Aorta (tissue), 5 donors: ENCODE measurements at regions not wholly inside any gene's neighbourhood (a gene's known extent, or its start where the extent isn't known, plus 50 kb on each side); places are given as distances from the start of the nearest gene placed in this dataset.
"Not testable (repeated sequence)": the region's sequence is repeated elsewhere in the genome, so short reads cannot be mapped to it uniquely, and the experiment has no call there.

Source experiments
- ATAC-seq: fragments of 200-7000 bp; cut with Tn5 transposase; one replicate; pipeline ENCODE4 v1.9.1; 2022; ENCODE audit warnings: moderate library complexity; ENCODE audit not compliant: low FRiP score
- DNase-seq, 2 donors: peaks; one replicate each; pipeline ENCODE4 v3.0.0-alpha.2; 2020
- H3K27ac ChIP-seq, 2 donors: one replicate each; pipeline ENCODE4 v1.5.1; 2013; ENCODE audit warnings: low read length in 2 of 2, mild to moderate bottlenecking in 2 of 2, moderate library complexity in 2 of 2, control low read depth in 1 of 2, inconsistent platforms in 1 of 2, low read depth in 1 of 2
- H3K27me3 ChIP-seq, 2 donors: one replicate each; pipeline ENCODE4 v1.6.1; 2013; ENCODE audit warnings: control low read depth in 1 of 2, low read length in 1 of 2, mild to moderate bottlenecking in 1 of 2, moderate library complexity in 1 of 2; ENCODE audit not compliant: insufficient read depth in 2 of 2, control insufficient read depth in 1 of 2
- H3K36me3 ChIP-seq, 2 donors: one replicate each; pipeline ENCODE4 v1.6.1; 2013; ENCODE audit warnings: control low read depth in 1 of 2, low read length in 1 of 2, mild to moderate bottlenecking in 1 of 2; ENCODE audit not compliant: insufficient read depth in 2 of 2, control insufficient read depth in 1 of 2
- H3K4me1 ChIP-seq, 2 donors: one replicate each; pipeline ENCODE4 v1.6.1; 2013; ENCODE audit warnings: low read length in 2 of 2, control low read depth in 1 of 2, mild to moderate bottlenecking in 1 of 2, moderate library complexity in 1 of 2; ENCODE audit not compliant: insufficient read depth in 2 of 2, control insufficient read depth in 1 of 2
- H3K4me3 ChIP-seq, 2 donors: one replicate each; pipeline ENCODE4 v1.5.1; 2013; ENCODE audit warnings: low read length in 2 of 2, control low read depth in 1 of 2, mild to moderate bottlenecking in 1 of 2
- H3K9me3 ChIP-seq: one replicate; pipeline ENCODE4 v1.6.1; 2013; ENCODE audit warnings: mild to moderate bottlenecking, low read length; ENCODE audit not compliant: control insufficient read depth
- WGBS, 2 donors: extraction: QIAGEN DNeasy Blood & Tissue Kit; methylation state at CpG; one replicate each; pipeline ENCODE4 v1.1.7; 2013; 5-methylcytosine and 5-hydroxymethylcytosine counted together
- intact Hi-C, 2 donors: fragments of 100-400 bp; cut with DNase I; formaldehyde crosslinking; loops; one replicate each; pipeline versions ENCODE4 v1.14.2 to v1.15.0; 2022
- donor health status: healthy with polysubstance abuse.
- donor health status: Bipolar disorder and iron deficiency.
- donor health status: DM: no; HTN: no; CAD: no.
- donor health status: DM: no; HTN: no; CAD: no.
- donor health status: DM: yes; HTN: yes; CAD: no.

- H3K36me3 ChIP-seq: no peaks in the 10 kb centered on the region
- DNase-seq: no peak
- peaks cover 0 to 1% of the 10 kb centered on the region in 2 donors for H3K27me3 ChIP-seq
- no peak overlapping the region for H3K27ac ChIP-seq
- intact Hi-C loops: no loop called here
- 97% methylated on average over 24 of the region's 24 CpGs for WGBS, 2 donors
- no peaks in the 10 kb centered on the region for H3K9me3 ChIP-seq
- ATAC-seq: no peak
- H3K4me3 ChIP-seq: no peak overlapping the region
- H3K4me1 ChIP-seq: no peaks in the 10 kb centered on the region
Measured at GRCh38 chr1:113198806-113199205, 125.8 kb downstream of the LRIG2 start.

DNA sequence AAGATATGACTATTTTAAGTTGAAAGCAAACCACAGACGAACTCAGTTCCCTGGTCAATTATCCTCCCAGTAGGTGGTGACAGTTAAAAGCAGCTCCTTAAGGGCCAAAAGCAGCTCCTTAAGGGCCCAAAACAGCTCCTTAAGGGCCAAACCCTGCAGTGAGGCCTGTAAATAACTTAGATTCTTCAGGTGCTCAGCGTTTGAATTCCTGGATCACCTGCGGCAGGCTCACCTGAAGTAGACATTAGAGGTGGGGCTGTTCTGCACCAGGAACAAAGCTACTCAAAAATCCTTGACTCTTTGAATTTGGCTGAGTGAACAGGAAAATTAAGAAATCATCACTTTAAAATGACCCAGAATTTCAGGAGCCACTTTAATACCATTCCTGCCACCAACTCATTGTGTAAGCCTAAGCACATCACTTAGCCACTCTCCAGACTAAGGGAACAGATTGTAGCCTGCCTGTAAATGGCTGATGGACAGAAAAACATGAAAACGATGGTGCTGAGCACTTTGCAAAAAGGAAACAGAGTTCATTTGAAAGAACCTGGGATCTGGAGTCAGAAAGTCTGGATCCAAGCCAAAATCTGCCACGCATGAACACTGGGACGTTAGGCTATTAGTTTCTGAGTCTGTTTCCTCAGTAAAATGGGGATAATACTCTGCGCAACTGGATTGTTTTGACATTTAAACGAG is 126.9 kb downstream of the LRIG2 start:
- intact Hi-C loops: no loop called here
- Histone ChIP-seq H3K4me1 (no peaks in the 10 kb centered on the region), H3K9me3 (no peaks in the 10 kb centered on the region), H3K27ac (no peak overlapping the region), H3K36me3 (no peaks in the 10 kb centered on the region), H3K4me3 (no peak overlapping the region), H3K27me3 (peaks cover 0 to 1% of the 10 kb centered on the region in 2 donors)
- ATAC-seq: no peak
- WGBS, 2 donors: 50 to 54% methylated on average over 8 of the region's 8 CpGs
- DNase-seq: no peak

- H3K27me3 ChIP-seq: peaks cover 0 to 1% of the 10 kb centered on the region in 2 donors
Measured at GRCh38 chr1:113201560-113201959, 128.6 kb downstream of the LRIG2 start.

GRCh38 chr1:113205980-113206766 is 133.2 kb downstream of the LRIG2 start:
- DNase-seq (no peak), ATAC-seq (no peak)
- intact Hi-C loops: no loop called here
- H3K4me3 ChIP-seq: no peak overlapping the region
- no peaks in the 10 kb centered on the region for H3K36me3 ChIP-seq
- H3K27ac ChIP-seq: no peak overlapping the region
- 82 to 88% methylated on average over 4 of the region's 4 CpGs for whole genome bisulfite sequencing, 2 donors
- H3K27me3 ChIP-seq: no peaks in the 10 kb centered on the region
- no peaks in the 10 kb centered on the region for H3K4me1 ChIP-seq
- no peaks in the 10 kb centered on the region for H3K9me3 ChIP-seq

More at GRCh38 chr1:113201560-113201959, 128.6 kb downstream of the LRIG2 start:
- H3K9me3 ChIP-seq: no peaks in the 10 kb centered on the region
- no peak for DNase-seq
- no peak overlapping the region for H3K27ac ChIP-seq
- intact Hi-C loops: no loop called here
- no peaks in the 10 kb centered on the region for H3K36me3 ChIP-seq
- H3K4me1 ChIP-seq: no peaks in the 10 kb centered on the region
- H3K4me3 ChIP-seq: no peak overlapping the region
- no peak for ATAC-seq

GRCh38 chr1:113207019-113207418 is 134.0 kb downstream of the LRIG2 start:
- ATAC-seq (no peak), DNase-seq (no peak)
- WGBS, 2 donors: 43 to 46% methylated on average over 2 of the region's 2 CpGs
- Histone ChIP-seq H3K9me3 (no peaks in the 10 kb centered on the region), H3K4me3 (no peak overlapping the region), H3K27ac (no peak overlapping the region), H3K4me1 (no peaks in the 10 kb centered on the region), H3K36me3 (no peaks in the 10 kb centered on the region), H3K27me3 (no peaks in the 10 kb centered on the region)
- intact Hi-C loops: no loop called here

GRCh38 chr1:113207457-113207856 is 134.5 kb downstream of the LRIG2 start:
- Histone ChIP-seq H3K4me1 (no peaks in the 10 kb centered on the region), H3K27ac (no peak overlapping the region), H3K36me3 (no peaks in the 10 kb centered on the region), H3K4me3 (no peak overlapping the region), H3K9me3 (no peaks in the 10 kb centered on the region), H3K27me3 (no peaks in the 10 kb centered on the region)
- no peak for DNase-seq
- no peak for ATAC-seq
- WGBS, 2 donors: 90 to 92% methylated on average over 1 of the region's 1 CpG
- intact Hi-C loops: no loop called here

- H3K4me3 ChIP-seq, H3K9me3 ChIP-seq, intact Hi-C loops, H3K27me3 ChIP-seq, H3K27ac ChIP-seq, ATAC-seq, DNase-seq, H3K36me3 ChIP-seq, H3K4me1 ChIP-seq: not testable (repeated sequence)
- 91 to 92% methylated on average over 9 of the region's 9 CpGs for WGBS, 2 donors
Measured at GRCh38 chr1:113208425-113208824, 135.4 kb downstream of the LRIG2 start.

DNA sequence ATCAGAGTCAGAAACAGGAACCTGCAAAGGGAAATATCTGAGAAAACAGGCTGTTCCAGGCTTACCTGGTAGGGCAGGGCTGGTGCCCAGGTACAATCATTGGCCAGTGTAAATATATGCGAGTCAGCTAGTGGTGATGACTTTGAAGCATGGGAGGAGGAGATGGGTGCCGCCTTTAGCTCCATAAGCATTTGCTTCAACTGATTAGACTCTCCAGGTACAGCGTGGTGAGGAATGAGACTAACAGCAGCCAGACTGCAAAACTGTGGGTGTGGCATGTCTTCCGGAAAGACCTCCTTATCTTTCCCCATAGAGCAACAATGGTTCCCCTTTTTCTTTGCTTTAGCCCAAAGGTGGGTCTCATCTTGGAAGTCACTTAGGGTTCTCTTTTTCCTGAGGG is 137.2 kb downstream of the LRIG2 start:
- intact Hi-C loops: no loop called here
- Histone ChIP-seq H3K4me1 (no peaks in the 10 kb centered on the region), H3K9me3 (peaks cover 2% of the 10 kb centered on the region), H3K36me3 (no peaks in the 10 kb centered on the region), H3K27ac (no peak overlapping the region), H3K4me3 (no peak overlapping the region), H3K27me3 (no peaks in the 10 kb centered on the region)
- 70 to 76% methylated on average over 4 of the region's 4 CpGs for WGBS, 2 donors
- ATAC-seq: no peak
- DNase-seq: no peak

DNA sequence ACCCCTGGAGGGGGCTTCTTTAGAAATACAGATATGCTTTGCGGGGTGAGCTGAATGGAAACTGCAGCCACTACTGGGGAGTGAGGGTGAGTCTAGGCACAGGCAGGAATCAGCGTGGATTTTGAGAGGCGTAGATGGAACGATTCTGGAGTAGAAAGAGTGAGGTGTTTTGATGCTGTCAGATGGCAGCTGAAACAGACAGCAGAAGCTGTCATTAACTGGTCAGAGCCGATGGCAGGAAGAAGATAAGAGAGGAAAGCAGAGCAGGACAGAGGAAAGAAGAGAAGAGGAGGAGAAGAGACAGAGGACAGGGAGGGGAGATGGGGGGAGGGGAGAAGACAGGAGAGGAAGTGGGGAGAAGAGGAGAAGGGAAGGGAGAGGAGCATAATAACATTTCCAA is 138.5 kb downstream of the LRIG2 start:
- no peak for ATAC-seq

More for the DNA sequence above, 138.5 kb downstream of the LRIG2 start:
- H3K9me3 ChIP-seq: peaks cover 2% of the 10 kb centered on the region
- intact Hi-C loops: no loop called here
- 57 to 72% methylated on average over 5 of the region's 5 CpGs for WGBS, 2 donors
- H3K4me3 ChIP-seq: no peak overlapping the region
- no peak for DNase-seq
- H3K4me1 ChIP-seq: no peaks in the 10 kb centered on the region
- no peaks in the 10 kb centered on the region for H3K27me3 ChIP-seq
- H3K36me3 ChIP-seq: no peaks in the 10 kb centered on the region
- no peak overlapping the region for H3K27ac ChIP-seq
